ENCODE measurements at regions not wholly inside any gene's neighbourhood (a gene's known extent, or its start where the extent isn't known, plus 50 kb on each side); places are given as distances from the start of the nearest gene placed in this dataset.
A peak's percentile ranks its signal among the peaks of the same experiment; 100 is the strongest.

DNA sequence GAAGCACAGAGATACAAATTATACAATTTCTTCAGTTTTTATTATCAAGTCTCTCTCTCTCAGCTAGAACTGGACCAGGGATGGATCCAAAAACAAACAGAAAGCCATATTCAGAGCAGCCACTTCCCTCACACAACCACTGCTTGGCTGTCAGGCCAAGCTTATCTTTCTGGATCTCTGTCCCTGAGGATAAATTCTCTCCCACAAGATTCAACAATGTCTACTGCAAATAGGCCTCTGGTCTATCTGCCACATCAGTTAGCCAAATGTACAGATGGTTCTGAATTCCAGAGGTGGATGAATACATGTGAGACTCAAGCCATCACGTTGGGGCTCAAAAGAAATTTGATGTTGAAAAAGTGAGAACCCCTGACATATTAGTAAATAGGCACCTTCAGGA, 350.9 kb downstream of the LTN1 start:
- H3K9me3 ChIP-seq: no peaks in the 10 kb centered on the region
- intact Hi-C loops (cut with DNase I): no loop called here

DNA sequence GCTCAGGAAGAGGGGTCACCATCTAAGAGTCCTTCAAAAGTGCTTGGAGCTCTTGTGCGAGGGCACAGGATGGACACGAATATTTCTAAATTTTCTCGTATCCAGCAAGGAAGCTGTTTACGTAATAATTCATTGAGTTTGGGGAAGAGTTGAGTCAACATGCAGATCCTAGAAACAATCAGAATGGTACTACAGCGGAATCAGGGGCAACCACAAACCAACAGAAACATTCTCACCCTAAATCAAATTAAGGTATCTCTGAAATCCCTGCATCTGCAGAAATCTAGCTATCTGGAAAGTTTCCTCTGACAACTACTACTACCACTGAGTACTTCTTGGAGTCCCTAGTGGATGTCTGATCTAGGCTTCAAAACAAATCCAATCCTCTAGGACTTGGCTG, 352.4 kb downstream of the LTN1 start:
- TF ChIP-seq POLR2A (IDR thresholded peaks at IDR 0.05) (no peak), POLR2AphosphoS5 (IDR thresholded peaks at IDR 0.05; ENCODE audit: insufficient read depth in 1 of 2, low read depth in 1 of 2) (no peak)
- TF ChIP-seq, protein P1, sequence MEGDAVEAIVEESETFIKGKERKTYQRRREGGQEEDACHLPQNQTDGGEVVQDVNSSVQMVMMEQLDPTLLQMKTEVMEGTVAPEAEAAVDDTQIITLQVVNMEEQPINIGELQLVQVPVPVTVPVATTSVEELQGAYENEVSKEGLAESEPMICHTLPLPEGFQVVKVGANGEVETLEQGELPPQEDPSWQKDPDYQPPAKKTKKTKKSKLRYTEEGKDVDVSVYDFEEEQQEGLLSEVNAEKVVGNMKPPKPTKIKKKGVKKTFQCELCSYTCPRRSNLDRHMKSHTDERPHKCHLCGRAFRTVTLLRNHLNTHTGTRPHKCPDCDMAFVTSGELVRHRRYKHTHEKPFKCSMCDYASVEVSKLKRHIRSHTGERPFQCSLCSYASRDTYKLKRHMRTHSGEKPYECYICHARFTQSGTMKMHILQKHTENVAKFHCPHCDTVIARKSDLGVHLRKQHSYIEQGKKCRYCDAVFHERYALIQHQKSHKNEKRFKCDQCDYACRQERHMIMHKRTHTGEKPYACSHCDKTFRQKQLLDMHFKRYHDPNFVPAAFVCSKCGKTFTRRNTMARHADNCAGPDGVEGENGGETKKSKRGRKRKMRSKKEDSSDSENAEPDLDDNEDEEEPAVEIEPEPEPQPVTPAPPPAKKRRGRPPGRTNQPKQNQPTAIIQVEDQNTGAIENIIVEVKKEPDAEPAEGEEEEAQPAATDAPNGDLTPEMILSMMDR (IDR thresholded peaks at IDR 0.05): no peak
- intact Hi-C loops (cut with DNase I): no loop called here
- Histone ChIP-seq H3K4me1 (peaks cover 17% of the 10 kb centered on the region), H3K27ac (no peak overlapping the region), H3K27me3 (no peaks in the 10 kb centered on the region), H3K9me3 (no peaks in the 10 kb centered on the region), H3K4me3 (no peak overlapping the region), H3K36me3 (no peaks in the 10 kb centered on the region)
- no peak for DNase-seq (ENCODE audit: extremely low spot score in 2 of 2)

More for the DNA sequence above, 350.9 kb downstream of the LTN1 start:
- DNase-seq (ENCODE audit: extremely low spot score in 2 of 2): no peak
- TF ChIP-seq POLR2AphosphoS5 (IDR thresholded peaks at IDR 0.05; ENCODE audit: insufficient read depth in 1 of 2, low read depth in 1 of 2): no peak
- TF ChIP-seq POLR2A (IDR thresholded peaks at IDR 0.05): no peak
- Histone ChIP-seq H3K4me1 (peaks cover 11% of the 10 kb centered on the region), H3K36me3 (no peaks in the 10 kb centered on the region), H3K27me3 (no peaks in the 10 kb centered on the region), H3K4me3 (no peak overlapping the region), H3K27ac (no peak overlapping the region)

DNA sequence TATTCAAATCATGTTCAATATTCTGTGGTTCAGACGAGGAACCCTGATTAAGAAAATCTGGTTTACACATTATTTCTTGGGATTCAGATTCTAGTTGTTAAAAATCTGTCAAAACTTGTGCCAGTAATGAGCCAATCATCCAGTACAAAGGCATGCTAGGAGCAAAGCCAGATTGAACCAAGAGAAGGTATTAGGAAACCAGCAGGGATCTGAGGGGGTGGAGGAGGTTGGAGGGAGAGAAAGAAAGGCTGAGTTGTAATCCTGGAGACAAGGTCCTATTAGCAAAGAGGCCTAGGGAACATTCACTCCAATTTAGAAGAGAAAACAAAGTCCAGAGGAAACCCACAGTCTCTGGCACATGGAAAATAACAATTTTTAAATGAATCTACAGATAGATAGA, 352.9 kb downstream of the LTN1 start:
- TF ChIP-seq, protein P1 (IDR thresholded peaks at IDR 0.05): no peak
- TF ChIP-seq POLR2AphosphoS5 (IDR thresholded peaks at IDR 0.05; ENCODE audit: insufficient read depth in 1 of 2, low read depth in 1 of 2): no peak
- intact Hi-C loops (cut with DNase I): loop anchor here (10.0 kb wide), 1 partner anchor 1365 kb away; no protein-coding TSS in a partner anchor

DNA sequence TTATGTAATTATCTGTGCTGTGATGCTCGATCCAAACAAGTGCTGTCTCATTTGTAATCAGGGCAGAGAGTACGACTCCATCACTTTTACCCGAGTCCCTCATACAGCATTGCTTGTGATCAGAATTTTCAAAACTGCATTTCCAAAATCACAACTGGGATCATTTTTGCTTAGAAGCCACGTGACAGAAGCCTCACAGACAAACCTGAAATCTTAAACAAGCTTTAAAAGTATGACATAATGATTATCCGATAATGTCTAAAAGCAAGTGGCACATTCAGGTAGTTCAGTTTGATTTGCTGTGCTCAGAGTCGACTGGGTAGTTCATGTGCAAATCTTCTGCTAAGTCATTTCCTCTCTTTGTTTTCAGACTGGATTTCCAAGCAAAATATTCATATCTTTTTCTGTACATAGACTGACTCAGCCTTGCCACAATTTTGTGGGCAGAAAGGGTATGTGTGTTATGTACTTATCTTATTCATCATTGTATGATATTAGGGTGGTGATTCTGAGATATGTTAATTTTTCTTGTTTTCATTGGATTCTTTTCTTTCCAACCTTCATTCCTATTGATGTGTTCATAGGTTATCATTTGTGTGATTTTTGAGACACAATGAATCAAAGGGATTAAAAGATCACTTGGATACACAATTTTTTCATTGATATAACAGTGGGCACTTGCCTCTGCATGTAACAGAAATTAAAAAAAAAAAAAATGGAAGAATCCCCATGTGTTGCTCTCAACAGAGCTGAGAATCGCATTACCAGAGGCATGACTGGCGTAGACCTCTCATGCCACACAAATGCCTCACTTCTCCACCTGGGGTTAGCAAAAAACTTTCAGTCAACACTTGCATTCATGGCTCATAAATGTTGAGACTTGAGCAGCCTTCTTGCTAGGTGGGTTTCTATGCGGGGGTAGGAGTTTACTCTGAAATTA, 355.7 kb downstream of the LTN1 start:
- Histone ChIP-seq H3K4me1 (peaks cover 35% of the 10 kb centered on the region), H3K4me3 (no peak overlapping the region), H3K36me3 (no peaks in the 10 kb centered on the region), H3K9me3 (no peaks in the 10 kb centered on the region), H3K27ac (no peak overlapping the region), H3K27me3 (no peaks in the 10 kb centered on the region)
- intact Hi-C loops (cut with DNase I): loop anchor here (10.0 kb wide), 1 partner anchor 1368 kb away; no protein-coding TSS in a partner anchor
- no peak for TF ChIP-seq POLR2A (IDR thresholded peaks at IDR 0.05)
- TF ChIP-seq POLR2AphosphoS5 (IDR thresholded peaks at IDR 0.05; ENCODE audit: insufficient read depth in 1 of 2, low read depth in 1 of 2): no peak
- no peak for DNase-seq (ENCODE audit: extremely low spot score in 2 of 2)

More for the DNA sequence above, 352.9 kb downstream of the LTN1 start:
- H3K9me3 ChIP-seq: no peaks in the 10 kb centered on the region
- H3K4me1 ChIP-seq: peaks cover 16% of the 10 kb centered on the region
- H3K27ac ChIP-seq: no peak overlapping the region
- H3K36me3 ChIP-seq: no peaks in the 10 kb centered on the region
- no peak overlapping the region for H3K4me3 ChIP-seq
- no peaks in the 10 kb centered on the region for H3K27me3 ChIP-seq
- DNase-seq (ENCODE audit: extremely low spot score in 2 of 2): no peak

DNA sequence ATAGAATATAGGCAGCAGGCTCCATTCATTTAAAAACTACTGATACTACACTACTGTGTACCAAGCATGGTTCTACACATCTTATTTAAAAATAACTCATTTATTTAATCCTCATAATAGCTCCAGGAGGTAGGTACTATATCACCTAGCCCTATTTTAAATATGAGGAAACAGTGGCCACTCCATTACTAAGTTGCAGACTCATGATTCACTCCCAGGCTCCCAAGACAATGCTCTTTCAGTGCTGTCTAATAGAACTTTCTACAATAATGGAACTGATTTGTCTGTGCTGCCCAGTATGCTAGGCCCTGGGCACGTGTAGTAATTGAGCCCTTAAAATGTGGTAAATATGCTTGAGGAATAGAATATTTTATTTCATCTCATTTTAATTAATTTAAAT, 357.1 kb downstream of the LTN1 start:
- intact Hi-C loops (cut with DNase I): loop anchor here (10.0 kb wide), 1 partner anchor 1369 kb away; no protein-coding TSS in a partner anchor
- peak overlapping the region; percentile 72 for H3K27ac ChIP-seq
- no peaks in the 10 kb centered on the region for H3K9me3 ChIP-seq
- H3K27me3 ChIP-seq: no peaks in the 10 kb centered on the region
- no peaks in the 10 kb centered on the region for H3K36me3 ChIP-seq
- no peak for DNase-seq (ENCODE audit: extremely low spot score in 2 of 2)
- H3K4me3 ChIP-seq: no peak overlapping the region
- peaks cover 35% of the 10 kb centered on the region for H3K4me1 ChIP-seq
- TF ChIP-seq POLR2A (IDR thresholded peaks at IDR 0.05) (no peak), POLR2AphosphoS5 (IDR thresholded peaks at IDR 0.05; ENCODE audit: insufficient read depth in 1 of 2, low read depth in 1 of 2) (no peak)
- TF ChIP-seq, protein P1 (IDR thresholded peaks at IDR 0.05): no peak

Measured in vagina (tissue), 2 donors.